ENCODE measurements at regions not wholly inside any gene's neighbourhood (a gene's known extent, or its start where the extent isn't known, plus 50 kb on each side); places are given as distances from the start of the nearest gene placed in this dataset.

DNA sequence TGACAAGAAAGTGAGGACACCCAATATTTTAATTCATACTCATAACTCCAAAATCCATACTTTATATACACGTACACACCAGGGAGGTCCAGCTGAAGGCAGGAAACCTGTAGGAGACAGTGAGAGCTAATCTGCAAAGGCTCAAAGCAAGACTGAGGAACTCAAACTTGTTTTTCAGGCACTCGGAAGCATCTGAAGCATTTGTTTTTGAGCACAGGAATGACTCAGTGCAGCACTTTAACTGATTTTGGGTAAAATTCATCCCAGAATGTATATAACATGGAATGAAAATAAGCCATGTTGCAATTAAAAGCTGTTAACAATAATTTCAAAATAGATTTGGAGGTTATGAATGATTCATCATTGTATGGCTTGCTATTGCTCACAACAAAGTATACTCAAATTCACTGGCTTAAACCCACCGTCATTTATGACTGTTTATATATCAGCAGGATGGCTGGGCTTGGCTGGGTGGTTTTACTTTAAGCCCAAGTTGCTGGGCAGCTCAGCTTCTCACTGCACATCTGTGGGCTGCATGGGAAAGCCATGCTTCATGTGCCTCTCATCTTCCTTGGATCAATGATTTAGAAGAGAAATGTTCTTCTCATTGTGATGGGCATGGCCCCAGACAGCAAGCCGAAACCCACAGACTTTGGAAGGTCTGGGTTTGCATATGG, 177.0 kb downstream of the RFC3 start:
- TF ChIP-seq EZH2phosphoT487 (IDR thresholded peaks at IDR 0.05; ENCODE audit: borderline replicate concordance) (no peak), EZH2 (IDR thresholded peaks at IDR 0.05) (no peak), POLR2AphosphoS5 (IDR thresholded peaks at IDR 0.05; ENCODE audit: low read depth, low read length) (no peak), SIN3A (IDR thresholded peaks at IDR 0.05; ENCODE audit: low read depth) (no peak), POLR2A (IDR thresholded peaks at IDR 0.05; ENCODE audit: borderline replicate concordance, extremely low read depth, insufficient read depth, insufficient read length) (no peak), ZNF274 (IDR thresholded peaks at IDR 0.05; ENCODE audit: low read depth, low read length) (no peak), ZFX (IDR thresholded peaks at IDR 0.05) (no peak), TCF7L2 (IDR thresholded peaks at IDR 0.05; ENCODE audit: borderline replicate concordance, extremely low read depth, insufficient read depth, insufficient read length) (no peak), JUND (IDR thresholded peaks at IDR 0.05) (no peak), SRF (IDR thresholded peaks at IDR 0.05; ENCODE audit: low read depth) (no peak), RAD21 (IDR thresholded peaks at IDR 0.05; ENCODE audit: low read depth) (no peak)
- TF ChIP-seq, protein P1, sequence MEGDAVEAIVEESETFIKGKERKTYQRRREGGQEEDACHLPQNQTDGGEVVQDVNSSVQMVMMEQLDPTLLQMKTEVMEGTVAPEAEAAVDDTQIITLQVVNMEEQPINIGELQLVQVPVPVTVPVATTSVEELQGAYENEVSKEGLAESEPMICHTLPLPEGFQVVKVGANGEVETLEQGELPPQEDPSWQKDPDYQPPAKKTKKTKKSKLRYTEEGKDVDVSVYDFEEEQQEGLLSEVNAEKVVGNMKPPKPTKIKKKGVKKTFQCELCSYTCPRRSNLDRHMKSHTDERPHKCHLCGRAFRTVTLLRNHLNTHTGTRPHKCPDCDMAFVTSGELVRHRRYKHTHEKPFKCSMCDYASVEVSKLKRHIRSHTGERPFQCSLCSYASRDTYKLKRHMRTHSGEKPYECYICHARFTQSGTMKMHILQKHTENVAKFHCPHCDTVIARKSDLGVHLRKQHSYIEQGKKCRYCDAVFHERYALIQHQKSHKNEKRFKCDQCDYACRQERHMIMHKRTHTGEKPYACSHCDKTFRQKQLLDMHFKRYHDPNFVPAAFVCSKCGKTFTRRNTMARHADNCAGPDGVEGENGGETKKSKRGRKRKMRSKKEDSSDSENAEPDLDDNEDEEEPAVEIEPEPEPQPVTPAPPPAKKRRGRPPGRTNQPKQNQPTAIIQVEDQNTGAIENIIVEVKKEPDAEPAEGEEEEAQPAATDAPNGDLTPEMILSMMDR (IDR thresholded peaks at IDR 0.05 in 2 of 3, conservative IDR thresholded peaks at IDR 0.05 in 1 of 3; ENCODE audit: borderline replicate concordance in 1 of 3, insufficient read depth in 1 of 3, low read depth in 2 of 3, low read length in 2 of 3), result no peak
- TF ChIP-seq, protein P2, sequence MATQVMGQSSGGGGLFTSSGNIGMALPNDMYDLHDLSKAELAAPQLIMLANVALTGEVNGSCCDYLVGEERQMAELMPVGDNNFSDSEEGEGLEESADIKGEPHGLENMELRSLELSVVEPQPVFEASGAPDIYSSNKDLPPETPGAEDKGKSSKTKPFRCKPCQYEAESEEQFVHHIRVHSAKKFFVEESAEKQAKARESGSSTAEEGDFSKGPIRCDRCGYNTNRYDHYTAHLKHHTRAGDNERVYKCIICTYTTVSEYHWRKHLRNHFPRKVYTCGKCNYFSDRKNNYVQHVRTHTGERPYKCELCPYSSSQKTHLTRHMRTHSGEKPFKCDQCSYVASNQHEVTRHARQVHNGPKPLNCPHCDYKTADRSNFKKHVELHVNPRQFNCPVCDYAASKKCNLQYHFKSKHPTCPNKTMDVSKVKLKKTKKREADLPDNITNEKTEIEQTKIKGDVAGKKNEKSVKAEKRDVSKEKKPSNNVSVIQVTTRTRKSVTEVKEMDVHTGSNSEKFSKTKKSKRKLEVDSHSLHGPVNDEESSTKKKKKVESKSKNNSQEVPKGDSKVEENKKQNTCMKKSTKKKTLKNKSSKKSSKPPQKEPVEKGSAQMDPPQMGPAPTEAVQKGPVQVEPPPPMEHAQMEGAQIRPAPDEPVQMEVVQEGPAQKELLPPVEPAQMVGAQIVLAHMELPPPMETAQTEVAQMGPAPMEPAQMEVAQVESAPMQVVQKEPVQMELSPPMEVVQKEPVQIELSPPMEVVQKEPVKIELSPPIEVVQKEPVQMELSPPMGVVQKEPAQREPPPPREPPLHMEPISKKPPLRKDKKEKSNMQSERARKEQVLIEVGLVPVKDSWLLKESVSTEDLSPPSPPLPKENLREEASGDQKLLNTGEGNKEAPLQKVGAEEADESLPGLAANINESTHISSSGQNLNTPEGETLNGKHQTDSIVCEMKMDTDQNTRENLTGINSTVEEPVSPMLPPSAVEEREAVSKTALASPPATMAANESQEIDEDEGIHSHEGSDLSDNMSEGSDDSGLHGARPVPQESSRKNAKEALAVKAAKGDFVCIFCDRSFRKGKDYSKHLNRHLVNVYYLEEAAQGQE (IDR thresholded peaks at IDR 0.05; ENCODE audit: low read depth), result no peak
